DOHH2 (cell line): ENCODE measurements at regions not wholly inside any gene's neighbourhood (a gene's known extent, or its start where the extent isn't known, plus 50 kb on each side); places are given as distances from the start of the nearest gene placed in this dataset.

ENCODE experiments used
- H3F3A ChIP-seq: fragments of 200-600 bp; sonication (generic), shearing (Covaris generic); 2 replicates; pipeline ENCODE4 v1.6.0; 2016; ENCODE audit warnings: antibody characterized with exemption, mild to moderate bottlenecking; ENCODE audit not compliant: control insufficient read depth, insufficient read depth
- H3K27ac ChIP-seq: fragments of 200-600 bp; sonication (generic); 2 replicates; pipeline ENCODE4 v1.5.1; 2014; ENCODE audit warnings: low read depth, mild to moderate bottlenecking, low read length, moderate library complexity
- H3K27me3 ChIP-seq: fragments of 200-600 bp; sonication (generic); 2 replicates; pipeline ENCODE4 v1.6.1; 2014; ENCODE audit warnings: mild to moderate bottlenecking, low read length, mixed read lengths; ENCODE audit not compliant: control insufficient read depth
- H3K36me3 ChIP-seq: fragments of 200-600 bp; sonication (generic); 2 replicates; pipeline ENCODE4 v1.6.1; 2014; ENCODE audit warnings: mild to moderate bottlenecking, low read length, moderate library complexity, mixed read lengths; ENCODE audit not compliant: control insufficient read depth
- H3K4me1 ChIP-seq: fragments of 200-600 bp; sonication (generic); 2 replicates; pipeline ENCODE4 v1.6.1; 2014; ENCODE audit warnings: mild to moderate bottlenecking, low read length, mixed read lengths; ENCODE audit not compliant: control insufficient read depth
- H3K4me2 ChIP-seq: fragments of 200-600 bp; sonication (generic); 2 replicates; pipeline ENCODE4 v1.6.0; 2014; ENCODE audit warnings: mild to moderate bottlenecking, low read length, moderate library complexity
- H3K4me3 ChIP-seq: fragments of 200-600 bp; sonication (generic); 2 replicates; pipeline ENCODE4 v1.5.1; 2014; ENCODE audit warnings: mild to moderate bottlenecking, low read length, mixed read lengths
- H3K79me2 ChIP-seq: fragments of 200-600 bp; sonication (generic); 2 replicates; pipeline ENCODE4 v1.6.1; 2014; ENCODE audit warnings: mild to moderate bottlenecking, low read length, mixed read lengths; ENCODE audit not compliant: control insufficient read depth
- H3K9me2 ChIP-seq: fragments of 200-600 bp; sonication (generic); replicated peaks from 2 replicates; pipeline ENCODE4 v1.6.1; 2014; ENCODE audit warnings: mild to moderate bottlenecking, low read length, mixed read lengths; ENCODE audit not compliant: control insufficient read depth
- H3K9me3 ChIP-seq: fragments of 200-600 bp; sonication (generic); 2 replicates; pipeline ENCODE4 v1.6.1; 2014; ENCODE audit warnings: antibody characterized with exemption, low read length, mixed read lengths; ENCODE audit not compliant: control insufficient read depth, insufficient read depth
- H4K20me1 ChIP-seq: fragments of 200-600 bp; sonication (generic); 2 replicates; pipeline ENCODE4 v1.6.0; 2014; ENCODE audit warnings: low read depth, mild to moderate bottlenecking, antibody characterized with exemption, low read length, moderate library complexity; ENCODE audit not compliant: control insufficient read depth, insufficient read depth
- EZH2phosphoT487 ChIP-seq: fragments of 200-600 bp; sonication (generic); IDR thresholded peaks from 2 replicates; pipeline ENCODE4 v1.6.1; 2017; ENCODE audit warnings: borderline replicate concordance, mild to moderate bottlenecking, antibody characterized with exemption, low read length, moderate library complexity, mixed read lengths
- TF ChIP-seq, protein P1 (sequence below): fragments of 200-600 bp; sonication (generic); IDR thresholded peaks from one replicate; pipeline ENCODE4 v1.5.1; 2014; ENCODE audit warnings: antibody characterized with exemption, mild to moderate bottlenecking, low read depth, low read length; ENCODE audit not compliant: poor library complexity, severe bottlenecking

DNA sequence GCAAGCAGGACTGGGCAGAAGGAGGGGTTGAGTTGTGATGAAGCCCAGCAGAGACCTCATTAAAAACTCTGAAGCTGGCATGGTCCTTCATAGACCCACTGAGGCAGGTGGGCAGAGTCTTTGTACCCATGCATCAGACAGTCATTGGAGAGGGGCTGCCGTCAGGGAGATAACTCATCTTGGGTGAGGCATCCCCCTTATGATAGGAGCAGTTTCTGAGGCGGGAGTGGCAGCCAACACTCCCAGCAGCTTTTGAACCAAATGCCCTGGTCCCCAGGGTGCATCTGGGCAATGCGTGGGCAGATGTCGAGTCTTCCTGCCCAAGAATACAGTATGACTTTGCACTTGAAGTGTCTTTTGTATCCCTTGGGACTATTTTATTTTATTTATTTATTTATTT is 68.1 kb downstream of the HTR5A start:
- Histone ChIP-seq H3K79me2 (no peaks in the 10 kb centered on the region), H4K20me1 (no peaks in the 10 kb centered on the region), H3K9me2 (no peaks in the 10 kb centered on the region), H3F3A (no peaks in the 10 kb centered on the region), H3K36me3 (no peaks in the 10 kb centered on the region), H3K27ac (no peak overlapping the region), H3K4me1 (no peaks in the 10 kb centered on the region), H3K27me3 (peaks cover 10% of the 10 kb centered on the region; the same call in 1 of the 2 replicates), H3K4me2 (no peak overlapping the region), H3K4me3 (no peak overlapping the region), H3K9me3 (no peaks in the 10 kb centered on the region)
- TF ChIP-seq EZH2phosphoT487, result no peak
- TF ChIP-seq, protein P1, sequence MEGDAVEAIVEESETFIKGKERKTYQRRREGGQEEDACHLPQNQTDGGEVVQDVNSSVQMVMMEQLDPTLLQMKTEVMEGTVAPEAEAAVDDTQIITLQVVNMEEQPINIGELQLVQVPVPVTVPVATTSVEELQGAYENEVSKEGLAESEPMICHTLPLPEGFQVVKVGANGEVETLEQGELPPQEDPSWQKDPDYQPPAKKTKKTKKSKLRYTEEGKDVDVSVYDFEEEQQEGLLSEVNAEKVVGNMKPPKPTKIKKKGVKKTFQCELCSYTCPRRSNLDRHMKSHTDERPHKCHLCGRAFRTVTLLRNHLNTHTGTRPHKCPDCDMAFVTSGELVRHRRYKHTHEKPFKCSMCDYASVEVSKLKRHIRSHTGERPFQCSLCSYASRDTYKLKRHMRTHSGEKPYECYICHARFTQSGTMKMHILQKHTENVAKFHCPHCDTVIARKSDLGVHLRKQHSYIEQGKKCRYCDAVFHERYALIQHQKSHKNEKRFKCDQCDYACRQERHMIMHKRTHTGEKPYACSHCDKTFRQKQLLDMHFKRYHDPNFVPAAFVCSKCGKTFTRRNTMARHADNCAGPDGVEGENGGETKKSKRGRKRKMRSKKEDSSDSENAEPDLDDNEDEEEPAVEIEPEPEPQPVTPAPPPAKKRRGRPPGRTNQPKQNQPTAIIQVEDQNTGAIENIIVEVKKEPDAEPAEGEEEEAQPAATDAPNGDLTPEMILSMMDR, result no peak

DNA sequence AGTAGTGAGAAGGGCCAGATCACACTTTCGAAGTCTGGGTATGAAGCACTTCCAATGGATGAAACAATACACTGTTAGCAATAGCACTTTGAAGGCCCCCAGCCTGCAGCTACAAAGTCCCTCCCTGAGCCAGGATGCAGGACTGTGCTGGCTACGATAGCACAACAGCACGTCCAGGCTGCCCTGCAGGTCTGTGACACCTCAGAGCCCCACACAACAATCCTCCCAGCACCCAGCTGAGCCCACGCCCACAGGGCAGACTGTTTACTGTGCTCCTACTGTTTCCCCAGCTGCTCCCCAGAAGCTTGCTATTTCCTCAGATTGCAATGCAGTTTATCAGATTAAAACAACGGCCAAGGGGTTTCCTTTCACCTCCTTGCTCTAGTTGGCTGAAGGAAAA is 71.4 kb downstream of the HTR5A start:
- H4K20me1 ChIP-seq, result no peaks in the 10 kb centered on the region
- H3K79me2 ChIP-seq, result no peaks in the 10 kb centered on the region
- no peaks in the 10 kb centered on the region for H3K9me3 ChIP-seq
- no peaks in the 10 kb centered on the region for H3K4me1 ChIP-seq
- H3F3A ChIP-seq, result no peaks in the 10 kb centered on the region
- TF ChIP-seq, protein P1, result no peak
- no peak for TF ChIP-seq EZH2phosphoT487
- peaks cover 16% of the 10 kb centered on the region; the same call in 1 of the 2 replicates for H3K27me3 ChIP-seq
- H3K36me3 ChIP-seq, result no peaks in the 10 kb centered on the region
- H3K4me2 ChIP-seq, result no peak overlapping the region
- H3K9me2 ChIP-seq, result no peaks in the 10 kb centered on the region
- H3K4me3 ChIP-seq, result no peak overlapping the region
- no peak overlapping the region for H3K27ac ChIP-seq

DNA sequence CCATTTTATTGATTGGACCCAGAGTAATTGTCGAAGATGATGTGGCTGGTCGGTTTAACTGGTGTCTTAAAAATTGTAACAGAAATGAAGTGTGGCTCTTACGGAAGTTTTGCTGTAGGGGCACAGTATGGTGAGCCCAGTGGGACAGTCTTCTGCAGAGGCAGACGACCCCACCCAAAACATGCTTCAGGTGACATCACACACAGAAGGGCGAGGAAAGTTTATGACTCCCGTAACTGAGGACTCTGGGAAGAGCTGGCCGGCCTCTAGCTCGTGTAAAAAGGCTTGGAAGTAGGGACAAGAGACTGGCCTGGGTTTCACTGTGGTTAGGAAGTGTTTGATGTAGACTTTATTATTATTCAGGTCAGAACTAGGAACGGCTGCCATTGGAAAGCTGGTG is 73.3 kb downstream of the HTR5A start:
- TF ChIP-seq, protein P1, result no peak
- TF ChIP-seq EZH2phosphoT487, result no peak
- no peaks in the 10 kb centered on the region for H3K4me1 ChIP-seq

DNA sequence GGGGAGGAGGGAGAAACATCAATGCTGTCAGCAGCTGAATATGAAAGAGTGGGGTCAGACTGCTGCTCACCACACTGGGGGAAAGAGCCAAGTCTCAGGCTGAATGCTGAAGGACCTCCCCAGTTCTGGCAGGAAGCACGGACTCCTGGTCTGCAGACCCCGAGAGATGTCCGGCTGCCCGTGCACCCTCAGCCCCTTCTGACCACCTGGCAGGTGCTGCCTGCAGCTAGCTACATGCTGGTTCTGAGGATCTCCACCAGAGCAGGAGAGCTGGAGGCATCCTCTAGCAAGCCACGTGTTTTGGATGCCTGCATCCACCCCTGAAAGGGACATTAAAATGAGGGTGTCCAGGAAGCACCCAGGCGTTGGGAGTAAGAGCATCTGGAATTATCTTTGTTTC is 74.2 kb downstream of the HTR5A start:
- Histone ChIP-seq H3K4me3 (no peak overlapping the region), H3K27ac (no peak overlapping the region), H4K20me1 (no peaks in the 10 kb centered on the region), H3K79me2 (no peaks in the 10 kb centered on the region), H3K9me2 (no peaks in the 10 kb centered on the region), H3K9me3 (no peaks in the 10 kb centered on the region), H3K36me3 (no peaks in the 10 kb centered on the region), H3F3A (no peaks in the 10 kb centered on the region), H3K4me2 (no peak overlapping the region), H3K27me3 (peaks cover 16% of the 10 kb centered on the region; the same call in 1 of the 2 replicates), H3K4me1 (no peaks in the 10 kb centered on the region)
- TF ChIP-seq, protein P1, result no peak
- no peak for TF ChIP-seq EZH2phosphoT487

More for the DNA sequence above, 73.3 kb downstream of the HTR5A start:
- Histone ChIP-seq H3K9me2 (no peaks in the 10 kb centered on the region), H3K27ac (no peak overlapping the region), H3K4me3 (no peak overlapping the region), H3K79me2 (no peaks in the 10 kb centered on the region), H3K4me2 (no peak overlapping the region), H3F3A (no peaks in the 10 kb centered on the region), H3K27me3 (peaks cover 16% of the 10 kb centered on the region; the same call in 1 of the 2 replicates), H3K9me3 (no peaks in the 10 kb centered on the region), H4K20me1 (no peaks in the 10 kb centered on the region), H3K36me3 (no peaks in the 10 kb centered on the region)
